ENCODE measurements at regions not wholly inside any gene's neighbourhood (a gene's known extent, or its start where the extent isn't known, plus 50 kb on each side); places are given as distances from the start of the nearest gene placed in this dataset.
"Not testable (repeated sequence)": the region's sequence is repeated elsewhere in the genome, so short reads cannot be mapped to it uniquely, and the experiment has no call there.

DNA sequence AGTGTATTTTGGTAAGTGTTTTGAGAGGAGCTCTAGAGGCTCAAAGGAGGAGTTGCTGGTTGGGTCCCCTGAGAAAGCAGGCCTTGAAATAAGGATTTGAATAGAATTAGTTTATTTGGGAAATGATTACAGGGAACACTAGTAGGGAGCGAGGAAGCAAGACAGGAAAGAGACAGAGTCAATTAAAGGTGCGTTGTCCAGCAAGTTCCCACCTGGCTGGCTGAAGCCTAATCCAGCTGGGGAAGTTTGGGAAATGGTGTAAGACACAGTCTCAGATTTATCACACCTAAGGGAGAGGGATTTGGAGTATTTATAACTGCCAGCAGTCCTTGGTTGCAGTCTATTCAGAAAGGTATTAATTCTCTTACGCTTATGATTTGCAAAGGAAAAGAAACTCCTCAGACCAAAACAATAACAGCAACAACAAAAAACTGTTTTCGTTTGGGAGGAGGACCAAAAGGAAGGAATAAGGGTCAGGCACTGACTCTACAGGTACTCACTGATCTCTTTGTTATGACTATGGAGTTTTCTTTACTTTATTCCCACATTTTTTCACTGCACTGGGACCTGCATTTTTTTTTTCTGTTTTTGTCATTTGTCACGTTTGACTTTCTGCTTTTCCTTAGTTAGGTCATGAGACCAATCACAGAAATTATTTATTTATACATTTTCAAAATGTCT is 780.8 kb downstream of the TTLL7 start:
- H2AK9ac ChIP-seq (replicated peaks; ENCODE audit: low read depth, low read length, poor library complexity); H3K14ac ChIP-seq (replicated peaks; ENCODE audit: low read depth, low read length); H3K18ac ChIP-seq (ENCODE audit: low read depth, low read length); dilution Hi-C loops (cut with HindIII; ENCODE audit: low sequenced_read_pairs, unreplicated experiment); DNase-seq; intact Hi-C loops (cut with micrococcal nuclease); H3K4me3 ChIP-seq (ENCODE audit: insufficient read depth, low read depth, low read length); H2BK120ac ChIP-seq (ENCODE audit: low read depth, low read length); H2BK20ac ChIP-seq (ENCODE audit: low read depth, low read length); H2AFZ ChIP-seq (replicated peaks; ENCODE audit: low read length, poor library complexity); BruUV-seq (replicated peaks); H4K91ac ChIP-seq (ENCODE audit: insufficient read depth, low read depth, low read length); H3K4ac ChIP-seq (ENCODE audit: low read depth, low read length); H3K79me1 ChIP-seq (ENCODE audit: low read depth in 1 of 2, low read length in 2 of 2); in situ Hi-C loops (cut with MboI; ENCODE audit: low sequenced_read_pairs); H3K9ac ChIP-seq (ENCODE audit: low read depth, low read length); H3K36me3 ChIP-seq (ENCODE audit: control insufficient read depth, insufficient read depth, low read length); H4K8ac ChIP-seq (ENCODE audit: low read depth in 2 of 2, low read length in 2 of 2); H3K4me1 ChIP-seq (ENCODE audit: control insufficient read depth, insufficient read depth, low read length); H3K23ac ChIP-seq (ENCODE audit: low read depth, low read length); H4K20me1 ChIP-seq (ENCODE audit: insufficient read depth, low read length); POLR2A ChIA-PET (ENCODE audit: unreplicated experiment); H3K27ac ChIP-seq (ENCODE audit: insufficient read depth, low read length); H2BK5ac ChIP-seq (ENCODE audit: low read depth, low read length, poor library complexity, severe bottlenecking); H3K56ac ChIP-seq (ENCODE audit: extremely low read depth, insufficient read depth, low read length); H4K5ac ChIP-seq (ENCODE audit: low read depth, low read length); ATAC-seq (ENCODE audit: low read depth); H2BK15ac ChIP-seq (ENCODE audit: low read depth, low read length); H3K9me1 ChIP-seq (ENCODE audit: insufficient read depth, low read length); H3K9me3 ChIP-seq (ENCODE audit: control insufficient read depth, insufficient read depth, low read length); H3K27me3 ChIP-seq (ENCODE audit: control insufficient read depth, insufficient read depth, low read length); CTCF ChIA-PET; H3K4me2 ChIP-seq (ENCODE audit: low read depth, low read length); H2AK5ac ChIP-seq (ENCODE audit: low read depth, low read length): not testable (repeated sequence)
- WGBS, 2 experiments (ENCODE audit: extremely low coverage in 2 of 2, insufficient read length in 1 of 2): 100% methylated on average over 1 of the region's 5 CpGs; no CpG with 5 or more reads in 1 of the 2 experiments

DNA sequence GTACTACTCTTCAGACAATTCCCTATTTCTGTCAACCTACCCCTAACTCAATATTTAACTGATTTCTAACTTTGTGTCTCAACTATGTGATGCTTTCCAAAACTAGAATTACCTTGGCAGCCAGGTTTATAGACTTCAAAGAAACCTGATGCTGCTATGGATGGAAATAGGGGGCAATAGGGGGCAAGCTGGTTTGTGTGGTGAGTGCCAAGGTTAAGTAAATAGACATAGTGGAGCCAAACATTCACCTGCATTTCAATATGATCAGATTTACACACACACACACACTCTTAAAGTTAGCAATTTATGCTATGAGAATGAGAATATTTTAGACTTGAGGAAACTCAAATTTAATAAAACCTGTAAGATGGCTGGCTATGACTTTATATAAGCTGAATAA is 784.6 kb downstream of the TTLL7 start:
- H3K4me3 ChIP-seq (ENCODE audit: insufficient read depth, low read depth, low read length); H3K9me3 ChIP-seq (ENCODE audit: control insufficient read depth, insufficient read depth, low read length); intact Hi-C loops (cut with micrococcal nuclease); H2AK5ac ChIP-seq (ENCODE audit: low read depth, low read length); H3K36me3 ChIP-seq (ENCODE audit: control insufficient read depth, insufficient read depth, low read length); BruUV-seq (replicated peaks); H3K4me2 ChIP-seq (ENCODE audit: low read depth, low read length); DNase-seq; H2AFZ ChIP-seq (replicated peaks; ENCODE audit: low read length, poor library complexity); POLR2A ChIA-PET (ENCODE audit: unreplicated experiment); H3K18ac ChIP-seq (ENCODE audit: low read depth, low read length); H4K91ac ChIP-seq (ENCODE audit: insufficient read depth, low read depth, low read length); H3K23ac ChIP-seq (ENCODE audit: low read depth, low read length); H3K27ac ChIP-seq (ENCODE audit: insufficient read depth, low read length); H2BK15ac ChIP-seq (ENCODE audit: low read depth, low read length); H2BK5ac ChIP-seq (ENCODE audit: low read depth, low read length, poor library complexity, severe bottlenecking); H4K8ac ChIP-seq (ENCODE audit: low read depth in 2 of 2, low read length in 2 of 2); in situ Hi-C loops (cut with MboI; ENCODE audit: low sequenced_read_pairs); H3K79me1 ChIP-seq (ENCODE audit: low read depth in 1 of 2, low read length in 2 of 2); H4K20me1 ChIP-seq (ENCODE audit: insufficient read depth, low read length); H4K5ac ChIP-seq (ENCODE audit: low read depth, low read length); H2AK9ac ChIP-seq (replicated peaks; ENCODE audit: low read depth, low read length, poor library complexity); dilution Hi-C loops (cut with HindIII; ENCODE audit: low sequenced_read_pairs, unreplicated experiment); ATAC-seq (ENCODE audit: low read depth); CTCF ChIA-PET; H2BK20ac ChIP-seq (ENCODE audit: low read depth, low read length); H3K56ac ChIP-seq (ENCODE audit: extremely low read depth, insufficient read depth, low read length); H3K27me3 ChIP-seq (ENCODE audit: control insufficient read depth, insufficient read depth, low read length); H3K4me1 ChIP-seq (ENCODE audit: control insufficient read depth, insufficient read depth, low read length); H3K9me1 ChIP-seq (ENCODE audit: insufficient read depth, low read length); H3K9ac ChIP-seq (ENCODE audit: low read depth, low read length); H3K14ac ChIP-seq (replicated peaks; ENCODE audit: low read depth, low read length); H3K4ac ChIP-seq (ENCODE audit: low read depth, low read length); H2BK120ac ChIP-seq (ENCODE audit: low read depth, low read length): not testable (repeated sequence)
